ENCODE measurements at regions not wholly inside any gene's neighbourhood (a gene's known extent, or its start where the extent isn't known, plus 50 kb on each side); places are given as distances from the start of the nearest gene placed in this dataset.

DNA sequence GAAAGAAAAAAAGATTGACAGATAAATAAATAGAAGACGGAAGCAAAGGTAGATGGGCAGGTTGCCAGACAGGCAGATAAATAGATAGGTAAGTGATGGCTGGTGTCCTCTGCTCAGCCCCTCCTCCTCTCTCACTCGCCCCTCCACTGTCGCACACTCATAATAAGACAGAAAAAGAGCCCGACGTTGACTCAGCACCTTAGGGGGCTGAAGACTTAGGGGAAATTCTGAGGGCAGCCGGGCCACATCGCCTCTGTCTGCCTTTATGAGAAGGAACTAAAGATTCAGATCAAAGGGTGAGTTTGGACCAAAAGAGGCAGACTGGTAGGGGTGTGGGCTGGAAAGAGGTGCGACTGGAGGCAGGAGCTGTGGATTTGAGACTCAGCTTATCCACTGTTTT is 158.1 kb upstream of the IGSF21 start (continued):
- TF ChIP-seq, protein P1, sequence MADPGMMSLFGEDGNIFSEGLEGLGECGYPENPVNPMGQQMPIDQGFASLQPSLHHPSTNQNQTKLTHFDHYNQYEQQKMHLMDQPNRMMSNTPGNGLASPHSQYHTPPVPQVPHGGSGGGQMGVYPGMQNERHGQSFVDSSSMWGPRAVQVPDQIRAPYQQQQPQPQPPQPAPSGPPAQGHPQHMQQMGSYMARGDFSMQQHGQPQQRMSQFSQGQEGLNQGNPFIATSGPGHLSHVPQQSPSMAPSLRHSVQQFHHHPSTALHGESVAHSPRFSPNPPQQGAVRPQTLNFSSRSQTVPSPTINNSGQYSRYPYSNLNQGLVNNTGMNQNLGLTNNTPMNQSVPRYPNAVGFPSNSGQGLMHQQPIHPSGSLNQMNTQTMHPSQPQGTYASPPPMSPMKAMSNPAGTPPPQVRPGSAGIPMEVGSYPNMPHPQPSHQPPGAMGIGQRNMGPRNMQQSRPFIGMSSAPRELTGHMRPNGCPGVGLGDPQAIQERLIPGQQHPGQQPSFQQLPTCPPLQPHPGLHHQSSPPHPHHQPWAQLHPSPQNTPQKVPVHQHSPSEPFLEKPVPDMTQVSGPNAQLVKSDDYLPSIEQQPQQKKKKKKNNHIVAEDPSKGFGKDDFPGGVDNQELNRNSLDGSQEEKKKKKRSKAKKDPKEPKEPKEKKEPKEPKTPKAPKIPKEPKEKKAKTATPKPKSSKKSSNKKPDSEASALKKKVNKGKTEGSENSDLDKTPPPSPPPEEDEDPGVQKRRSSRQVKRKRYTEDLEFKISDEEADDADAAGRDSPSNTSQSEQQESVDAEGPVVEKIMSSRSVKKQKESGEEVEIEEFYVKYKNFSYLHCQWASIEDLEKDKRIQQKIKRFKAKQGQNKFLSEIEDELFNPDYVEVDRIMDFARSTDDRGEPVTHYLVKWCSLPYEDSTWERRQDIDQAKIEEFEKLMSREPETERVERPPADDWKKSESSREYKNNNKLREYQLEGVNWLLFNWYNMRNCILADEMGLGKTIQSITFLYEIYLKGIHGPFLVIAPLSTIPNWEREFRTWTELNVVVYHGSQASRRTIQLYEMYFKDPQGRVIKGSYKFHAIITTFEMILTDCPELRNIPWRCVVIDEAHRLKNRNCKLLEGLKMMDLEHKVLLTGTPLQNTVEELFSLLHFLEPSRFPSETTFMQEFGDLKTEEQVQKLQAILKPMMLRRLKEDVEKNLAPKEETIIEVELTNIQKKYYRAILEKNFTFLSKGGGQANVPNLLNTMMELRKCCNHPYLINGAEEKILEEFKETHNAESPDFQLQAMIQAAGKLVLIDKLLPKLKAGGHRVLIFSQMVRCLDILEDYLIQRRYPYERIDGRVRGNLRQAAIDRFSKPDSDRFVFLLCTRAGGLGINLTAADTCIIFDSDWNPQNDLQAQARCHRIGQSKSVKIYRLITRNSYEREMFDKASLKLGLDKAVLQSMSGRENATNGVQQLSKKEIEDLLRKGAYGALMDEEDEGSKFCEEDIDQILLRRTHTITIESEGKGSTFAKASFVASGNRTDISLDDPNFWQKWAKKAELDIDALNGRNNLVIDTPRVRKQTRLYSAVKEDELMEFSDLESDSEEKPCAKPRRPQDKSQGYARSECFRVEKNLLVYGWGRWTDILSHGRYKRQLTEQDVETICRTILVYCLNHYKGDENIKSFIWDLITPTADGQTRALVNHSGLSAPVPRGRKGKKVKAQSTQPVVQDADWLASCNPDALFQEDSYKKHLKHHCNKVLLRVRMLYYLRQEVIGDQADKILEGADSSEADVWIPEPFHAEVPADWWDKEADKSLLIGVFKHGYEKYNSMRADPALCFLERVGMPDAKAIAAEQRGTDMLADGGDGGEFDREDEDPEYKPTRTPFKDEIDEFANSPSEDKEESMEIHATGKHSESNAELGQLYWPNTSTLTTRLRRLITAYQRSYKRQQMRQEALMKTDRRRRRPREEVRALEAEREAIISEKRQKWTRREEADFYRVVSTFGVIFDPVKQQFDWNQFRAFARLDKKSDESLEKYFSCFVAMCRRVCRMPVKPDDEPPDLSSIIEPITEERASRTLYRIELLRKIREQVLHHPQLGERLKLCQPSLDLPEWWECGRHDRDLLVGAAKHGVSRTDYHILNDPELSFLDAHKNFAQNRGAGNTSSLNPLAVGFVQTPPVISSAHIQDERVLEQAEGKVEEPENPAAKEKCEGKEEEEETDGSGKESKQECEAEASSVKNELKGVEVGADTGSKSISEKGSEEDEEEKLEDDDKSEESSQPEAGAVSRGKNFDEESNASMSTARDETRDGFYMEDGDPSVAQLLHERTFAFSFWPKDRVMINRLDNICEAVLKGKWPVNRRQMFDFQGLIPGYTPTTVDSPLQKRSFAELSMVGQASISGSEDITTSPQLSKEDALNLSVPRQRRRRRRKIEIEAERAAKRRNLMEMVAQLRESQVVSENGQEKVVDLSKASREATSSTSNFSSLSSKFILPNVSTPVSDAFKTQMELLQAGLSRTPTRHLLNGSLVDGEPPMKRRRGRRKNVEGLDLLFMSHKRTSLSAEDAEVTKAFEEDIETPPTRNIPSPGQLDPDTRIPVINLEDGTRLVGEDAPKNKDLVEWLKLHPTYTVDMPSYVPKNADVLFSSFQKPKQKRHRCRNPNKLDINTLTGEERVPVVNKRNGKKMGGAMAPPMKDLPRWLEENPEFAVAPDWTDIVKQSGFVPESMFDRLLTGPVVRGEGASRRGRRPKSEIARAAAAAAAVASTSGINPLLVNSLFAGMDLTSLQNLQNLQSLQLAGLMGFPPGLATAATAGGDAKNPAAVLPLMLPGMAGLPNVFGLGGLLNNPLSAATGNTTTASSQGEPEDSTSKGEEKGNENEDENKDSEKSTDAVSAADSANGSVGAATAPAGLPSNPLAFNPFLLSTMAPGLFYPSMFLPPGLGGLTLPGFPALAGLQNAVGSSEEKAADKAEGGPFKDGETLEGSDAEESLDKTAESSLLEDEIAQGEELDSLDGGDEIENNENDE (IDR thresholded peaks at IDR 0.05; ENCODE audit: insufficient replicate concordance, low read length) = no peak
- TF ChIP-seq SUZ12 (IDR thresholded peaks at IDR 0.05; ENCODE audit: low read length) (no peak), CHD1 (IDR thresholded peaks at IDR 0.05; ENCODE audit: low read depth, low read length) (no peak), BACH1 (IDR thresholded peaks at IDR 0.05; ENCODE audit: low read length) (no peak), EP300 (IDR thresholded peaks at IDR 0.05; ENCODE audit: borderline replicate concordance in 1 of 2, low read depth in 2 of 2, low read length in 2 of 2) (no peak), KDM1A (IDR thresholded peaks at IDR 0.05; ENCODE audit: borderline replicate concordance, low read length) (no peak), PHF8 (conservative IDR thresholded peaks at IDR 0.05; ENCODE audit: low read depth, low read length) (no peak), SIX5 (IDR thresholded peaks at IDR 0.05; ENCODE audit: low read depth, low read length) (no peak), EGR1 (IDR thresholded peaks at IDR 0.05; ENCODE audit: borderline replicate concordance, low read depth, low read length) (no peak)
